HG02852 (cell line): ENCODE measurements at regions not wholly inside any gene's neighbourhood (a gene's known extent, or its start where the extent isn't known, plus 50 kb on each side); places are given as distances from the start of the nearest gene placed in this dataset.
"Not testable (repeated sequence)": the region's sequence is repeated elsewhere in the genome, so short reads cannot be mapped to it uniquely, and the experiment has no call there.

Experiments used
- ATAC-seq: cut with Tn5 transposase; IDR thresholded peaks from one replicate; pipeline ENCODE4 v1.9.1; 2021; ENCODE audit warnings: mild to moderate bottlenecking, moderate library complexity; ENCODE audit not compliant: unreplicated experiment

- no peak for ATAC-seq
These were observed 147.0 kb upstream of the NR3C2 start for GRCh38 chr4:148589182-148589581.

GRCh38 chr4:148575577-148575976 is 133.4 kb upstream of the NR3C2 start:
- no peak for ATAC-seq

GRCh38 chr4:148574911-148575310 is 132.7 kb upstream of the NR3C2 start:
- no peak for ATAC-seq

GRCh38 chr4:148574502-148574901 is 132.3 kb upstream of the NR3C2 start:
- no peak for ATAC-seq

- ATAC-seq: no peak
These were observed 131.9 kb upstream of the NR3C2 start for GRCh38 chr4:148574066-148574465.

GRCh38 chr4:148573296-148573695 is 131.1 kb upstream of the NR3C2 start:
- no peak for ATAC-seq

- ATAC-seq: no peak
These were observed 123.6 kb upstream of the NR3C2 start for GRCh38 chr4:148565801-148566200.

GRCh38 chr4:148563684-148564083 is 121.5 kb upstream of the NR3C2 start:
- no peak for ATAC-seq

GRCh38 chr4:148561467-148561866 is 119.3 kb upstream of the NR3C2 start:
- ATAC-seq: no peak

- no peak for ATAC-seq
These were observed 115.6 kb upstream of the NR3C2 start for GRCh38 chr4:148557793-148558192.

GRCh38 chr4:148550788-148551187 is 108.6 kb upstream of the NR3C2 start:
- ATAC-seq: no peak

- no peak for ATAC-seq
These were observed 100.9 kb upstream of the NR3C2 start for GRCh38 chr4:148542922-148543623.

- no peak for ATAC-seq
These were observed 98.6 kb upstream of the NR3C2 start for GRCh38 chr4:148540622-148541326.

GRCh38 chr4:148539387-148539786 is 97.2 kb upstream of the NR3C2 start:
- ATAC-seq: no peak

GRCh38 chr4:148533851-148534250 is 91.6 kb upstream of the NR3C2 start:
- ATAC-seq: not testable (repeated sequence)

GRCh38 chr4:148530114-148530513 is 87.9 kb upstream of the NR3C2 start:
- ATAC-seq: no peak

- ATAC-seq: no peak
These were observed 85.4 kb upstream of the NR3C2 start for GRCh38 chr4:148527571-148527970.

- ATAC-seq: no peak
These were observed 80.8 kb upstream of the NR3C2 start for GRCh38 chr4:148522995-148523394.

GRCh38 chr4:148515248-148515647 is 73.0 kb upstream of the NR3C2 start:
- ATAC-seq: no peak

GRCh38 chr4:148514581-148514980 is 72.4 kb upstream of the NR3C2 start:
- no peak for ATAC-seq

GRCh38 chr4:148514041-148514440 is 71.8 kb upstream of the NR3C2 start:
- ATAC-seq: no peak

GRCh38 chr4:148510211-148510610 is 68.0 kb upstream of the NR3C2 start:
- ATAC-seq: no peak

- ATAC-seq: no peak
These were observed 61.5 kb upstream of the NR3C2 start for GRCh38 chr4:148503681-148504080.
